K562 (cell line): ENCODE measurements at regions not wholly inside any gene's neighbourhood (a gene's known extent, or its start where the extent isn't known, plus 50 kb on each side); places are given as distances from the start of the nearest gene placed in this dataset.
A peak's percentile ranks its signal among the peaks of the same experiment; 100 is the strongest.

Experiments
- BCLAF1 ChIP-seq, 2 experiments: fragments of 450-650 bp in 1 of 2; IDR thresholded peaks; 2 replicates each; pipeline ENCODE4 v1.6.1; 2011 to 2017; ENCODE audit warnings: low read depth in 2 of 2, antibody characterized with exemption in 1 of 2, borderline replicate concordance in 1 of 2, low read length in 1 of 2, mild to moderate bottlenecking in 1 of 2, mixed read lengths in 1 of 2; ENCODE audit not compliant: control insufficient read depth in 1 of 2
- E2F3 ChIP-seq: fragments of 250-450 bp; sonication (Bioruptor Pico); IDR thresholded peaks from 2 replicates; pipeline ENCODE4 v1.4.0; 2020; ENCODE audit warnings: mild to moderate bottlenecking
- HMG20A ChIP-seq: fragments of 450-650 bp; formaldehyde crosslinking; conservative IDR thresholded peaks from 2 replicates; pipeline ENCODE4 v1.4.0; 2020; ENCODE audit warnings: mild to moderate bottlenecking, mixed read lengths
- MTA3 ChIP-seq: fragments of 450-650 bp; formaldehyde crosslinking; IDR thresholded peaks from 2 replicates; pipeline ENCODE4 v1.6.1; 2017; ENCODE audit warnings: mild to moderate bottlenecking, borderline replicate concordance
- RBM14 ChIP-seq: fragments of 200-400 bp; formaldehyde crosslinking; IDR thresholded peaks from 2 replicates; pipeline ENCODE4 v1.6.1; 2018; ENCODE audit warnings: low read depth, mild to moderate bottlenecking, low read length, moderate library complexity, borderline replicate concordance; ENCODE audit not compliant: insufficient read depth
- TAL1 ChIP-seq: fragments of 450-650 bp; IDR thresholded peaks from 2 replicates; pipeline ENCODE4 v1.6.1; 2016; ENCODE audit warnings: mild to moderate bottlenecking
- YY1 ChIP-seq, 3 experiments: IDR thresholded peaks; 2 replicates each; pipeline ENCODE4 v1.6.1; 2011; ENCODE audit warnings: low read length in 2 of 3, mild to moderate bottlenecking in 2 of 3, moderate library complexity in 2 of 3, borderline replicate concordance in 1 of 3, control low read depth in 1 of 3, low read depth in 1 of 3; ENCODE audit not compliant: insufficient read depth in 3 of 3, insufficient replicate concordance in 2 of 3, control insufficient read depth in 1 of 3, insufficient read length in 1 of 3; ENCODE audit errors: extremely low read depth in 1 of 3
- ZNF740 ChIP-seq, 3 experiments: fragments of 200-800 bp in 1 of 3; sonication (Bioruptor generic) in 1 of 3; sonication (generic) in 1 of 3; formaldehyde crosslinking in 1 of 3; IDR thresholded peaks; 2 replicates each; pipeline versions ENCODE4 v1.6.1 to v1.8.0; 2016 to 2022; ENCODE audit warnings: mild to moderate bottlenecking in 2 of 3, missing compliant biosample characterization in 2 of 3, missing genetic modification characterization in 2 of 3, missing genetic modification reagents in 1 of 3
- TF ChIP-seq, protein P1 (sequence below), 2 experiments: fragments of 450-650 bp; IDR thresholded peaks; 2 replicates each; pipeline ENCODE4 v1.6.1; 2016; ENCODE audit warnings: mild to moderate bottlenecking in 2 of 2, borderline replicate concordance in 1 of 2, low read depth in 1 of 2, moderate library complexity in 1 of 2
- TF ChIP-seq, protein P2 (sequence below), 2 experiments: fragments of 450-650 bp in 1 of 2; sonication (generic) in 1 of 2; formaldehyde crosslinking in 1 of 2; IDR thresholded peaks in 1 of 2; conservative IDR thresholded peaks in 1 of 2; 2 replicates each; pipeline versions ENCODE4 v1.6.1 to v1.8.1; 2016 to 2023; ENCODE audit warnings: mild to moderate bottlenecking in 2 of 2, moderate library complexity in 2 of 2, inconsistent platforms in 1 of 2, missing genetic modification reagents in 1 of 2

DNA sequence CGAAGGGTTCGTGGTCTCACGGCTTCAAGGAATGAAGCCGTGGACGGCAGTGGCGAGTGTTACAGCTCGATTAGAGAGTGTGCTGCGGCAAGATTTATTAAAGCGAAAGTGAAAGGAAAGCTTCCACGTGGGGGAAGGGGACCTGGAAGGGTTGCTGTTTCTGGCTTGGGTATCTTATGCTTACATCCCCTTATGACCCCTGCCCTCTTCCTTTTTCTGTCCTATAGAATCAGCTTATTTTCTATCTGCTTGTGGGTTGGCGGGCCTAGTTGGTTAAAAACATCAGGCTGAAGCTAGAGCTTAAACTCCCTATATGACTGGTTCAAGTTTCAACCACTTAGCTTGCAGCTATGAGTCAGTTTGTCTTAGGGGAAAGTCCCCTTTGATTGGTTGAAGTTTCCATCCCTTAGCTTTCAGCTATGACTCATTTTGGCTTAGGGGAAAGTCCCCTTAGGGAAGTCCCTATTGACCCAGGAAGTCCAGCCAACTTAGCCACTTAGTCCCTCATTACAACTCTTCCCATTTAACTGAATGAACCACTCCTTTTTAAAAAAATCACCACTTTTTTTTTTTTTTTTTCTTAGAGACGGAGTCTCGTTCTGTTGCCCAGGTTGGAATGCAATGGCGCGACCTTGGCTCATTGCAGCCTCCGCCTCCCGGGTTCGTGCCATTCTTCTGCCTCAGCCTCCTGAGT, 1494.7 kb upstream of the TMEM132C start (continued):
- TF ChIP-seq, protein P1, sequence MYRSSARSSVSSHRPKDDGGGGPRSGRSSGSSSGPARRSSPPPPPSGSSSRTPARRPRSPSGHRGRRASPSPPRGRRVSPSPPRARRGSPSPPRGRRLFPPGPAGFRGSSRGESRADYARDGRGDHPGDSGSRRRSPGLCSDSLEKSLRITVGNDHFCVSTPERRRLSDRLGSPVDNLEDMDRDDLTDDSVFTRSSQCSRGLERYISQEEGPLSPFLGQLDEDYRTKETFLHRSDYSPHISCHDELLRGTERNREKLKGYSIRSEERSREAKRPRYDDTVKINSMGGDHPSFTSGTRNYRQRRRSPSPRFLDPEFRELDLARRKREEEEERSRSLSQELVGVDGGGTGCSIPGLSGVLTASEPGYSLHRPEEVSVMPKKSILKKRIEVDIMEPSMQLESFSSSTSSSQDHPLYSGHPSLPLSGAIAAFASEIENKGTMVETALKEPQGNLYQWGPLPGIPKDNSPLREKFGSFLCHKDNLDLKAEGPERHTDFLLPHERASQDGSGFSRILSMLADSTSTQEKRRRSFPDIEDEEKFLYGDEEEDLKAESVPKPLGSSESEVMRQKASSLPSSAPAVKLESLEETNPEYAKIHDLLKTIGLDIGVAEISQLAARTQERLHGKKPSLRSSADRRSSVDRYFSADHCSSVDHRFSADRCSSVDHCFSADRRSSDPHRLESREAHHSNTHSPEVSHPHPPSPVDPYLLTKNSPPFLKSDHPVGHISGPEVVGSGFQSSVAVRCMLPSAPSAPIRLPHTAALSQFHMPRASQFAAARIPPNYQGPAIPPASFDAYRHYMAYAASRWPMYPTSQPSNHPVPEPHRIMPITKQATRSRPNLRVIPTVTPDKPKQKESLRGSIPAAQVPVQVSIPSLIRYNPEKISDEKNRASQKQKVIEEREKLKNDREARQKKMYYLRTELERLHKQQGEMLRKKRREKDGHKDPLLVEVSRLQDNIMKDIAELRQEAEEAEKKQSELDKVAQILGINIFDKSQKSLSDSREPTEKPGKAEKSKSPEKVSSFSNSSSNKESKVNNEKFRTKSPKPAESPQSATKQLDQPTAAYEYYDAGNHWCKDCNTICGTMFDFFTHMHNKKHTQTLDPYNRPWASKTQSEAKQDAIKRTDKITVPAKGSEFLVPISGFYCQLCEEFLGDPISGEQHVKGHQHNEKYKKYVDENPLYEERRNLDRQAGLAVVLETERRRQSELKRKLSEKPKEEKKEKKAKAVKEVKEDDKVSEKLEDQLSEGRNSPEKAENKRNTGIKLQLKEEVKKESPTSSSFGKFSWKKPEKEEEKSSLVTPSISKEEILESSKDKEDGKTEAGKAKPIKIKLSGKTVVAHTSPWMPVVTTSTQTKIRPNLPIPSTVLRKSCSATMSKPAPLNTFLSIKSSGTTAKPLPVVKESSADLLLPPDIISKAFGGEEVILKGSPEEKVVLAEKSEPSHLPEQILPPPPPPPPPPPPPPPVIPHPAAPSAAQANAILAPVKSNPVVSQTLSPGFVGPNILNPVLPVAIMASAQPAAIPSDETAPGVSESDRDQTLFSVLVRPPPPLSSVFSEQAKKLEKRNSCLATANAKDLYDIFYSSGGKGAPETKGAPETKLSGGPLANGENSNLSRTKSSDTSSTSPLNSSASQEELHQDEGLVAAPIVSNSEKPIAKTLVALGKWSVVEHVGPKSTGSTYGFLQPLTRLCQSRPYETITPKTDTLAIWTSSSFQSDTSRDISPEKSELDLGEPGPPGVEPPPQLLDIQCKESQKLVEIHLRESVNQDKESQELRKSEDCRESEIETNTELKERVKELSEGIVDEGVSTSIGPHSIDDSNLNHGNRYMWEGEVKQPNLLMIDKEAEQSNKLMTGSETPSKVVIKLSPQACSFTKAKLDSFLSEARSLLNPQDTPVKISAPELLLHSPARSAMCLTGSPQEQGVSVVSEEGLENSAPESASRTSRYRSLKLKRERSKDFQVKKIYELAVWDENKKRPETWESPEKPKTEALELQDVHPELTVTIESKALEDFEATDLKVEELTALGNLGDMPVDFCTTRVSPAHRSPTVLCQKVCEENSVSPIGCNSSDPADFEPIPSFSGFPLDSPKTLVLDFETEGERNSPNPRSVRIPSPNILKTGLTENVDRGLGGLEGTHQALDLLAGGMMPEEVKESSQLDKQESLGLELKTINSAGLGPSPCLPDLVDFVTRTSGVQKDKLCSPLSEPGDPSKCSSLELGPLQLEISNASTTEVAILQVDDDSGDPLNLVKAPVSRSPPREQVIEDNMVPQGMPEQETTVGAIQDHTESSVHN (IDR thresholded peaks at IDR 0.05; ENCODE audit: borderline replicate concordance in 1 of 2, low read depth in 1 of 2) = peak in 1 of 2 experiments; percentile 88; a peak in 2 of 4 replicates
- TF ChIP-seq E2F3 (no peak), RBM14 (no peak), HMG20A (no peak), YY1 (IDR thresholded peaks at IDR 0.05; ENCODE audit: borderline replicate concordance in 1 of 3, control insufficient read depth in 1 of 3, extremely low read depth in 1 of 3, insufficient read depth in 3 of 3, insufficient read length in 1 of 3, insufficient replicate concordance in 2 of 3, low read depth in 1 of 3, low read length in 2 of 3) (no peak), TAL1 (peak; percentile 67), ZNF740 (CRISPR knock-in tag; IDR thresholded peaks at IDR 0.05) (no peak), ZNF740 (tag; IDR thresholded peaks at IDR 0.05) (no peak), MTA3 (no peak), BCLAF1 (IDR thresholded peaks at IDR 0.05; ENCODE audit: borderline replicate concordance in 1 of 2, control insufficient read depth in 1 of 2, low read depth in 2 of 2, low read length in 1 of 2) (no peak)
- TF ChIP-seq, protein P2, sequence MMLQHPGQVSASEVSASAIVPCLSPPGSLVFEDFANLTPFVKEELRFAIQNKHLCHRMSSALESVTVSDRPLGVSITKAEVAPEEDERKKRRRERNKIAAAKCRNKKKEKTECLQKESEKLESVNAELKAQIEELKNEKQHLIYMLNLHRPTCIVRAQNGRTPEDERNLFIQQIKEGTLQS (IDR thresholded peaks at IDR 0.05) = peak; percentile 94
- TF ChIP-seq, protein P2 (CRISPR knock-in tag; conservative IDR thresholded peaks at IDR 0.05) = no peak
